Smooth muscle cell (in vitro differentiated cells): ENCODE measurements at regions not wholly inside any gene's neighbourhood (a gene's known extent, or its start where the extent isn't known, plus 50 kb on each side); places are given as distances from the start of the nearest gene placed in this dataset.

Experiments
- DNase-seq: peaks from one replicate; lab custom pipeline; 2025; ENCODE audit not compliant: unreplicated experiment; lab: John Stamatoyannopoulos, UW
- H2AFZ ChIP-seq: fragments of 200-600 bp; sonication (generic); 2 replicates; pipeline ENCODE4 v1.6.0; 2016; ENCODE audit warnings: antibody characterized with exemption, low read depth, mild to moderate bottlenecking
- H3F3A ChIP-seq: fragments of 200-600 bp; sonication (generic); 2 replicates; pipeline ENCODE4 v1.6.0; 2017; ENCODE audit warnings: antibody characterized with exemption, low read depth
- H3K27ac ChIP-seq: fragments of 200-600 bp; sonication (generic); 2 replicates; pipeline ENCODE4 v1.5.1; 2016; ENCODE audit warnings: low read depth, mild to moderate bottlenecking
- H3K27me3 ChIP-seq: fragments of 200-600 bp; sonication (generic); 2 replicates; pipeline ENCODE4 v1.6.1; 2016; ENCODE audit warnings: low read depth, mild to moderate bottlenecking
- H3K36me3 ChIP-seq: fragments of 200-600 bp; sonication (generic); 2 replicates; pipeline ENCODE4 v1.5.1; 2016; ENCODE audit warnings: low read depth
- H3K4me1 ChIP-seq: fragments of 200-600 bp; sonication (generic); 2 replicates; pipeline ENCODE4 v1.5.1; 2016; ENCODE audit warnings: low read depth
- H3K4me2 ChIP-seq: fragments of 200-600 bp; sonication (generic); 2 replicates; pipeline ENCODE4 v1.6.0; 2016; ENCODE audit warnings: mild to moderate bottlenecking
- H3K4me3 ChIP-seq: fragments of 200-600 bp; sonication (generic); 2 replicates; pipeline ENCODE4 v1.5.1; 2016; ENCODE audit warnings: mild to moderate bottlenecking
- H3K79me2 ChIP-seq: fragments of 200-600 bp; sonication (generic); 2 replicates; pipeline ENCODE4 v1.6.0; 2016; ENCODE audit warnings: low read depth, mild to moderate bottlenecking
- H3K9ac ChIP-seq: fragments of 200-600 bp; sonication (generic); 2 replicates; pipeline ENCODE4 v1.6.0; 2016; ENCODE audit warnings: low read depth
- H3K9me3 ChIP-seq: fragments of 200-600 bp; sonication (generic); replicated peaks from 2 replicates; pipeline ENCODE4 v1.5.1; 2016; ENCODE audit warnings: low read depth
- H4K20me1 ChIP-seq: fragments of 200-600 bp; sonication (generic); 2 replicates; pipeline ENCODE4 v1.6.0; 2016; ENCODE audit warnings: low read depth
- WGBS: methylation state at CpG from one replicate; pipeline ENCODE4 v1.1.7; 2016; ENCODE audit warnings: low lambda C conversion rate; 5-methylcytosine and 5-hydroxymethylcytosine counted together
- TF ChIP-seq, protein P1 (sequence below): fragments of 200-600 bp; sonication (generic); IDR thresholded peaks from 2 replicates; pipeline ENCODE4 v1.5.1; 2017; ENCODE audit warnings: borderline replicate concordance, mild to moderate bottlenecking, antibody characterized with exemption; ENCODE audit not compliant: insufficient read depth, poor library complexity, severe bottlenecking

DNA sequence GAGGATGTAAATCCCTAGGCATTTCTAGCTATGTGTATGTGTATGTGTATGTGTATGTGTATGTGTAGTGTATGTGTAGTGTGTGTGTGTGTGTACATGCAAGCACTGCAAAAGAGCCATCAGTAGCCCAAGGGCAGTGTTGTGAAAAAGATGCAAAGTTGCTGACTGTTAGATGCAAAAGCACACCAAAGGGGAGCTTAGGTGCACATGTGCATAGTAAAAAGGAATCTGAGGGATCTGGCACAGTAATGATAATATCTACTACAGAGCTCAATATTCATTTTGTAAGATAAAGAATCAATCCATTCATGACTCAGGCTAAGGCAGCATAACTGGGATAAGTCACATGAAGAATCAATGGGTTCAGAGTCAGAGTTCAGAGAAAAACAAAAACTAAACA is 80.2 kb downstream of the TMEM47 start:
- Histone ChIP-seq H3K4me3 (no peak overlapping the region), H3K9me3 (no peaks in the 10 kb centered on the region), H4K20me1 (no peaks in the 10 kb centered on the region), H3K36me3 (no peaks in the 10 kb centered on the region), H3F3A (no peaks in the 10 kb centered on the region), H2AFZ (no peak overlapping the region), H3K4me2 (no peak overlapping the region), H3K27me3 (no peaks in the 10 kb centered on the region), H3K9ac (no peak overlapping the region), H3K4me1 (no peaks in the 10 kb centered on the region), H3K79me2 (no peaks in the 10 kb centered on the region), H3K27ac (no peak overlapping the region)
- TF ChIP-seq, protein P1, sequence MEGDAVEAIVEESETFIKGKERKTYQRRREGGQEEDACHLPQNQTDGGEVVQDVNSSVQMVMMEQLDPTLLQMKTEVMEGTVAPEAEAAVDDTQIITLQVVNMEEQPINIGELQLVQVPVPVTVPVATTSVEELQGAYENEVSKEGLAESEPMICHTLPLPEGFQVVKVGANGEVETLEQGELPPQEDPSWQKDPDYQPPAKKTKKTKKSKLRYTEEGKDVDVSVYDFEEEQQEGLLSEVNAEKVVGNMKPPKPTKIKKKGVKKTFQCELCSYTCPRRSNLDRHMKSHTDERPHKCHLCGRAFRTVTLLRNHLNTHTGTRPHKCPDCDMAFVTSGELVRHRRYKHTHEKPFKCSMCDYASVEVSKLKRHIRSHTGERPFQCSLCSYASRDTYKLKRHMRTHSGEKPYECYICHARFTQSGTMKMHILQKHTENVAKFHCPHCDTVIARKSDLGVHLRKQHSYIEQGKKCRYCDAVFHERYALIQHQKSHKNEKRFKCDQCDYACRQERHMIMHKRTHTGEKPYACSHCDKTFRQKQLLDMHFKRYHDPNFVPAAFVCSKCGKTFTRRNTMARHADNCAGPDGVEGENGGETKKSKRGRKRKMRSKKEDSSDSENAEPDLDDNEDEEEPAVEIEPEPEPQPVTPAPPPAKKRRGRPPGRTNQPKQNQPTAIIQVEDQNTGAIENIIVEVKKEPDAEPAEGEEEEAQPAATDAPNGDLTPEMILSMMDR: no peak
- DNase-seq: no peak

DNA sequence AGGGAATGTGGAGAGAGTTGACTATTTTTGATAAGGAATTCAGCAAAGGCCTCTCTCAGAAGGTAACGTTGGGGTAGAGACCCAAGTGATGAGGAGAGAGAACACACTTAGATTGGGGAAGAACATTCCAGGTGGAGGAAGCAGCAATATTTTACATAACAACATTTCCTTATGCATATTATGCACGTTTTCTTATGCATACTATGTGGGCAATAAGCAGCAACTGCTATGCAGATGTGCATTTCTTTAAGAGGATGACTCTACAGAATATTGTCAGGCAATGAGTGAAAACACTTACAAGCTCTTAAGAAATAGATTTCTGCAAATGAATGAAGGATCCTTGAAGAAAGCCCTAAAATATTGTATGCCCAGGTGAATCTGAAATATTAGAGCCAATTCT is 91.1 kb downstream of the TMEM47 start:
- Histone ChIP-seq H3K9ac (no peak overlapping the region), H3K27ac (no peak overlapping the region), H3K36me3 (no peaks in the 10 kb centered on the region), H3K4me3 (no peak overlapping the region), H2AFZ (no peak overlapping the region), H3K27me3 (no peaks in the 10 kb centered on the region), H3K4me1 (peaks cover 3% of the 10 kb centered on the region), H4K20me1 (no peaks in the 10 kb centered on the region), H3F3A (no peaks in the 10 kb centered on the region), H3K9me3 (no peaks in the 10 kb centered on the region), H3K4me2 (no peak overlapping the region), H3K79me2 (no peaks in the 10 kb centered on the region)
- no peak for DNase-seq
- 53% methylated on average over 2 of the region's 2 CpGs for WGBS
- TF ChIP-seq, protein P1: no peak

DNA sequence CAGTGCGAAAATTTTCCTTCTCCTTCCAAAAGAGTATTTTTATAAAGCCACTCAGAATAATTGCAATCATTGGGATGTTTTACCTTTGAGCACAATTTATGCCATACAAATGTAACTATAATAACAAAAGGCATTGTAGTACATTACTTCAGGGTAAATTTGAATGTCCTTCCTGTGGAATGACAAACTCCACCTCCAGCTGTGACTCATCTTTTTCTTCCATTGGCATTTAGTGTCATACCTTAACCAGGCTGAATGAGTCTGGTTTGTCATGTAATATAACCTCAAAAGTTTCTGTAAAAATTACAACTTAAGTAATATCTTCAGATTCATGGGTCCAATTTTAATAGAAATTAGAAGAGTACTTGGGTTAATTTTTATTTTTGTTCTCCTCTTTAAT is 93.3 kb downstream of the TMEM47 start:
- Histone ChIP-seq H3K27ac (peak overlapping the region; percentile 43), H3K9ac (no peak overlapping the region), H2AFZ (no peak overlapping the region), H3F3A (no peaks in the 10 kb centered on the region), H3K4me3 (no peak overlapping the region), H3K9me3 (no peaks in the 10 kb centered on the region), H3K36me3 (no peaks in the 10 kb centered on the region), H4K20me1 (no peaks in the 10 kb centered on the region), H3K27me3 (no peaks in the 10 kb centered on the region), H3K4me1 (peaks cover 3% of the 10 kb centered on the region), H3K4me2 (no peak overlapping the region), H3K79me2 (no peaks in the 10 kb centered on the region)
- WGBS: 36% methylated on average over 1 of the region's 1 CpG
- no peak for DNase-seq
- TF ChIP-seq, protein P1: no peak

DNA sequence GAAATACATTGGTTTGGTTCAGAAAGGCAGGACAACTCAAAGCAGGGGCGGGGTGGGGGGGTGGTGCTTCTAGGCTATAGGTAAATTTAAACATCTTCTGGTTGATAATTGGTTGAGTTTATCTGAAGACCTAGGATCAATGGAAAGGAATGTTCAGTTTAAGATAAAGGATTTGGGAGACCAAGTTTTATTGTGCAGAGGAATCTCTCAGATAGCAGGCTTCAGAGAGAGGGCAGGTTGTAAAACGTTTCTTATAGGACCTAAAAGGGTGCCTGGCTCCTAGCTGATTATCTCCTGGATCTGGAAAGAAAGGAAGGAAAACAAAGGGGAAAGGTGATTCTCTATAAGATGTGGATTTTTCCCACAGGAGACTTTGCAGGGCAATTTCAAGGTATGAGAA is 94.0 kb downstream of the TMEM47 start:
- no peak for DNase-seq
- Histone ChIP-seq H3K9me3 (no peaks in the 10 kb centered on the region), H3K79me2 (no peaks in the 10 kb centered on the region), H3K27me3 (no peaks in the 10 kb centered on the region), H3K4me1 (peaks cover 3% of the 10 kb centered on the region), H3K4me3 (no peak overlapping the region), H3K4me2 (no peak overlapping the region), H4K20me1 (no peaks in the 10 kb centered on the region), H3K27ac (no peak overlapping the region), H3K9ac (no peak overlapping the region), H2AFZ (peak overlapping the region; percentile 43), H3K36me3 (no peaks in the 10 kb centered on the region), H3F3A (no peaks in the 10 kb centered on the region)
- TF ChIP-seq, protein P1: no peak
- WGBS: 46% methylated on average over 2 of the region's 2 CpGs
